ENCODE measurements at regions not wholly inside any gene's neighbourhood (a gene's known extent, or its start where the extent isn't known, plus 50 kb on each side); places are given as distances from the start of the nearest gene placed in this dataset.

DNA sequence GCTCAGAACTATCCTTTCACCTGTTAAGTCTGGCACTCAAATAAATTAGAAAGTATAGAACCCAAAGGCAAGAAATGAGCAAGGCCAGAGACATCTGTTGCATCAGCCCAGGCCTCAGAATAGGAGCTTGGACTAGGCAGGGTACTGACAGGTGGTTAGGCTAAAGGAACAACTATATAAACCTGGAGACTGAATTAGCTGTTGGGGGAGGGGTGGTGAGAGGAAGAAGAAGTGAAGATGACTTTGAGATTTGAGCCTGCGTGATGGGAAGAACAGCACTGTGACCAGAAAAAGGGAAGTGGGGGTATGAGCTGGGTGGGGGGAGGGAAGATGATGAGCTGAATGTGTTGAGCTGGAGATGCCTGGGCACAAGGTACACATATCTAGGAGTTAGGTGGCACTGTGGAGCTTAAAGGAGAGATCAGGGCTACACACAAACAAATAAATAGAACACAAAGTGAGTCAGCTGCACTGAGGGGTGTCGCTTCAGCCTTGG lies 244.7 kb downstream of the PTEN start:
- TF ChIP-seq, protein P1, sequence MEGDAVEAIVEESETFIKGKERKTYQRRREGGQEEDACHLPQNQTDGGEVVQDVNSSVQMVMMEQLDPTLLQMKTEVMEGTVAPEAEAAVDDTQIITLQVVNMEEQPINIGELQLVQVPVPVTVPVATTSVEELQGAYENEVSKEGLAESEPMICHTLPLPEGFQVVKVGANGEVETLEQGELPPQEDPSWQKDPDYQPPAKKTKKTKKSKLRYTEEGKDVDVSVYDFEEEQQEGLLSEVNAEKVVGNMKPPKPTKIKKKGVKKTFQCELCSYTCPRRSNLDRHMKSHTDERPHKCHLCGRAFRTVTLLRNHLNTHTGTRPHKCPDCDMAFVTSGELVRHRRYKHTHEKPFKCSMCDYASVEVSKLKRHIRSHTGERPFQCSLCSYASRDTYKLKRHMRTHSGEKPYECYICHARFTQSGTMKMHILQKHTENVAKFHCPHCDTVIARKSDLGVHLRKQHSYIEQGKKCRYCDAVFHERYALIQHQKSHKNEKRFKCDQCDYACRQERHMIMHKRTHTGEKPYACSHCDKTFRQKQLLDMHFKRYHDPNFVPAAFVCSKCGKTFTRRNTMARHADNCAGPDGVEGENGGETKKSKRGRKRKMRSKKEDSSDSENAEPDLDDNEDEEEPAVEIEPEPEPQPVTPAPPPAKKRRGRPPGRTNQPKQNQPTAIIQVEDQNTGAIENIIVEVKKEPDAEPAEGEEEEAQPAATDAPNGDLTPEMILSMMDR (conservative IDR thresholded peaks at IDR 0.05; ENCODE audit: control insufficient read depth, insufficient read depth, low read depth, low read length): no peak
- H3K4me3 ChIP-seq (ENCODE audit: control insufficient read depth, low read depth, low read length): no peak overlapping the region
- no peak for DNase-seq (ENCODE audit: low read depth)

DNA sequence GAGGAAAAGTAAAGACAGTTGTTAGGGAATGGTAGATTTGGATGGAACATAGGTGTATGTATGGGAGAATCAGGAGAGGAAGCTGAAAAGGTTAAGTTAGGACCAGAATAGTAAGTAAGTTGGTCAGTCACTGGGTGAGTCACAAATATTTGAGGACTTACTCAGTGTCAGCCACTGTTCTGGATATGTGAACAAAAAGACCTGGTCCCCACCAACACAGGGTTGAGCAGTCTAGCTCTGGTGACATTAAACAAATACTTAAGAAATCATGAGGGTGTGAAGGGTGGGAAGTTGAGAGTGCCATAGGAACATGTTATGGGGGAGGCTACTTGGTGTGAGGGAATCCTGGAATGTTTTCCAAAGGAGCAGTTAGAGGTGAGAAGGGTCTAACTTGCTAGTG lies 246.9 kb downstream of the PTEN start:
- no peak overlapping the region for H3K4me3 ChIP-seq (ENCODE audit: control insufficient read depth, low read depth, low read length)
- TF ChIP-seq, protein P1 (conservative IDR thresholded peaks at IDR 0.05; ENCODE audit: control insufficient read depth, insufficient read depth, low read depth, low read length): no peak
- DNase-seq (ENCODE audit: low read depth): peak; percentile 74

DNA sequence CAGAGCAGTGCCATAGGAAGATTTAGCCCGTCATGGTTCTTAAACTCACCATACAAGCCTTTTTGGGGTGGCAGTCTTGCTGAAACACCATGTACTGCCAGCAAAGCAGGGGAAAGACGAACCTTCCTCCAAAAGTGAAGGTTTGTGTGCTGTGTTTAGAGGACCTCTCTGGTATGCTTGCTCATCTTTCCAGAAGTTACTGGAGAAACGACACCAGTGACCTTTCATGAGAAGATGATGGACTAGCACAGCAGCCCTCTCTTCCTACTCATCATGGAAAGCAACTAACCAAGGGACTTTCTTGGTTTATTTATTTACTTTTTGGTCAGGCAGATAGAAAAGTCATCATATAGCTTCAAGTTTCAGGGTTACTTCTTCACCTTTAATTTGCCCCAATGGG lies 247.4 kb downstream of the PTEN start:
- H3K4me3 ChIP-seq (ENCODE audit: control insufficient read depth, low read depth, low read length): no peak overlapping the region
- no peak for DNase-seq (ENCODE audit: low read depth)
- TF ChIP-seq, protein P1 (conservative IDR thresholded peaks at IDR 0.05; ENCODE audit: control insufficient read depth, insufficient read depth, low read depth, low read length): no peak

DNA sequence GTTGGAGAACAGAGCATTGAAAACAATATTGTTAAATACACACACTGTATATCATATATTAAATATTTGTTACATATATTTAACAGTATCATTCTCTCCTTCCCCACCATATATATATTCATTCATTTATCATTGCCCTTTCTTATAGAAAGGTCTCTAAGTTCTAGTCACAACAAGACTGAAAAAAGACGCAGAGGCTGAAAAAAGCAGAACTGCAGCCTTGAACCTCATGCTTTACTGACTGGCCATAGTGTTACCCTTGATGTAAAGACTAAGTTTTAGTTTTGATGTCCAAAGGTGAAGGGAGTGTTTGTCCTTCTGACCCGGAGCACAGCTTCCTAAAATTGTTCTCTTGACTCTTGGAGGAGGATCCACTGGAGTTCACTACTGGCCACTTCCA lies 247.9 kb downstream of the PTEN start:
- H3K4me3 ChIP-seq (ENCODE audit: control insufficient read depth, low read depth, low read length): no peak overlapping the region
- TF ChIP-seq, protein P1 (conservative IDR thresholded peaks at IDR 0.05; ENCODE audit: control insufficient read depth, insufficient read depth, low read depth, low read length): no peak
- DNase-seq (ENCODE audit: low read depth): no peak

DNA sequence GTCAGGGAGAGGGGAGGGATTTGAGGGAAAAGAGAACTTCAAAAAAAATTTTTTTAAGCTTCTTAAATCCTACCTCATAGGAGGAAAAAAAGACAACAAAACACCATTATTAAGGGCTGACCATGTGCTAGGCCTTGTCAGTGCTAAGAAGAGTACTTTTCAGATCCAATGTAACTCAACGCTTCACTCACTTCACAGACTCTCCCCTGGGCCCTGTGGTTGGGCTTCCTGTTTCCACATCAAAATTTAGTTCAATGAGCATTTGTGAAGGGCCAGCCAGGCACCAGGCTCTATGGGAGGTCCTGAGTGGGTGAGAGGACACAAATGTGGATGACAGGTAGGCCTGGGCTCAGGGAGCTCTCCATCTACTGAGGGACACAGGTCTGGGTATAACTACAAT lies 249.8 kb downstream of the PTEN start:
- TF ChIP-seq, protein P1 (conservative IDR thresholded peaks at IDR 0.05; ENCODE audit: control insufficient read depth, insufficient read depth, low read depth, low read length): no peak
- H3K4me3 ChIP-seq (ENCODE audit: control insufficient read depth, low read depth, low read length): no peak overlapping the region
- DNase-seq (ENCODE audit: low read depth): peak; percentile 84

DNA sequence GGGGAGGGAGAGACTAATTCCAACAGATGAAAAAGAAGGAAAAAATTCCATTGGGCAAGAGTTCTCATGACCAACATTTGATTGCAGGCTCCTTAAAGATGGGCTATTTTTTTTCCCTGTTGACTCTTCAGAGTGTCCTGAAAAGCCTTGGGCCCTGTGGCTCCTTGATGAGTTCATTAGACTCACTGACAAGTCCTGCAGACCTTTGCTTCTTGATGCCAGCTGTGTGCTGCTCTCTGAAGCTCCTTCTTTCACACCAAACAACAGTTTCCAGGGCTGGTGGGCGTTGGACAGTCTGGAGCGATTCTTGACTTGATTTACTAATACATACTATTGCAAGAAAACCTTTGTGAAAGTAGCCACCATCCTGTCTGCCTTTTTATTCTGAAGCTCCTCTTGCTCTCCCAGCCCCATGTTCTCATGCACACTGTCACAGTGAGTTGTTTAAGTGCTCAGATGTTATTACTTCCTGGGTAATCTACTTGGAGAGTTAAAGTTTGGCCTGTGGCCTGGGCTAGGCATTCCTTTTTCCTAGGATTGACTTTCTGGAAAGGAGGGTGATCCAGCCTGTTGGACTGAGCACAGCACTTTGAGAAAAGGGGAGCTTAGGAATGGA lies 250.3 kb downstream of the PTEN start:
- DNase-seq (ENCODE audit: low read depth): peak; percentile 60
- no peak overlapping the region for H3K4me3 ChIP-seq (ENCODE audit: control insufficient read depth, low read depth, low read length)
- TF ChIP-seq, protein P1 (conservative IDR thresholded peaks at IDR 0.05; ENCODE audit: control insufficient read depth, insufficient read depth, low read depth, low read length): no peak

DNA sequence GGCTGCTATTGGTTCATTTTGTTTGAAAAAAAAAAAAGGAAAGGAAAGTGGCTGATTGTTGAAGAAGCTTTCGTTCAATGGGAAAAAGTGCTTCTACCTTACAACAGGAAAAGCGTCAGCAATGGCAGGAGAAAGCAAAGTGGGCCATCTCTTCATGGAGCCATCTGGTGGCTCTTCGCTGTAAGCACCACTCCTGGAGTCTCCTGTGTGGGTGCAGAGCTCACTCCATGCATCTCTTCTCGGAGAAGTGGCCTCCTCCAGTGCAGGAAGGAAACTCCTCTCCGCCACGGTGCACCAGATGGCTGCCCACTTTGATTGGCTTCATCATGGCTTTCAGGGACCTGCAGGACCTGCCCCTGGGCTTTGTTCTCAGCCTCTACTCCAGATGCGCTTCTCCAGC lies 250.9 kb downstream of the PTEN start:
- TF ChIP-seq, protein P1 (conservative IDR thresholded peaks at IDR 0.05; ENCODE audit: control insufficient read depth, insufficient read depth, low read depth, low read length): peak; percentile 31
- DNase-seq (ENCODE audit: low read depth): no peak
- no peak overlapping the region for H3K4me3 ChIP-seq (ENCODE audit: control insufficient read depth, low read depth, low read length)
